Astrocyte (in vitro differentiated cells and primary cell): ENCODE measurements at regions not wholly inside any gene's neighbourhood (a gene's known extent, or its start where the extent isn't known, plus 50 kb on each side); places are given as distances from the start of the nearest gene placed in this dataset.

ENCODE experiments used
- CTCF ChIP-seq: IDR thresholded peaks from 2 replicates; pipeline ENCODE4 v1.5.1; 2011; ENCODE audit warnings: low read depth, mild to moderate bottlenecking, inconsistent platforms, low read length, moderate library complexity; ENCODE audit not compliant: insufficient read depth
- EZH2 ChIP-seq: IDR thresholded peaks from 2 replicates; pipeline ENCODE4 v1.6.1; 2012; ENCODE audit warnings: mild to moderate bottlenecking, low read length, inconsistent platforms; ENCODE audit not compliant: insufficient read depth

DNA sequence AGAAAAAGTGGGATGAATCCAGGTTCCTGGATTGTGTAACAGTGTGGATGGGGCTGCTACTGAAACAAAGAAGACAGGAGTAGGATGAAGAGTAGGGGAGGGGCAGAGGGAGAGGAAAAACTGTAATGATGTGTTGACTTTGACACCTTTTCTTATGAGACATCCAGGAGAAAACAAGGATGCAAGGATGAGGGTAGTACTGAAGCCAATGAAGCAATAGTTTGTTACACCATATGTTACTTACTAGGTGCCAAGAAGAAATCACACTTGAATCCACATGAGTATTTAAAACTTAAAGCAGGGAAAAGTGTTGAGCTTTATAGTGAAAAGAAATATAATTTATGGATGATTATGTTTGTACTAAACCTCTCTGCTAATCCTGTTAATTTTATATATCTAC, 420.6 kb downstream of the ARL4A start:
- TF ChIP-seq CTCF: no peak
- no peak for TF ChIP-seq EZH2
